Stimulated activated CD8-positive, alpha-beta memory T cell treated with anti-CD3 and anti-CD28 coated beads, Interleukin-2, amount 100 ng/mL, for 48 hours (primary cell): ENCODE measurements at regions not wholly inside any gene's neighbourhood (a gene's known extent, or its start where the extent isn't known, plus 50 kb on each side); places are given as distances from the start of the nearest gene placed in this dataset.

Source experiments
- DNase-seq, 2 donors: peaks; one replicate each; pipeline ENCODE4 v3.0.0-alpha.2; 2020; ENCODE audit warnings: low read depth in 2 of 2

- no peak for DNase-seq
These were observed 303.0 kb upstream of the LMCD1 start for GRCh38 chr3:8198605-8199004.

DNA sequence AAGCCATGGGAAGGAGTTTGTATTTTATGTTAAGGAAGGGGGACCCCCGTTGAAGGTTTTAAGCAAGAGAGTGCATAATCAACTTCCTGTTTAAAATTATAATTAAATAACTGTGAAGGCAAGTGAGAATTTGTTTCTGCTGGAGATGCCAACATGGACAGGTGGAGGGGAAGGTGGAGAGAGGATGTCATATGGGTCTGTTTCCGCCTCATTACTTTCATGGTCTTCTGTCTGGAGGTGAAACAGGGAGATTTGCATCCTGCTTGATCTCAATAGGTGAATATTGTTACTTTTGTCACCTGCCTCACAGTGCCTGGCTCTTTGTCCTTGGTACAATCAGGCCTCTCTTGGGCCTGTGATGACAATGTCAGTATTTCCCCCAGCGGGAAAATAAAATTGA is 300.6 kb upstream of the LMCD1 start:
- DNase-seq: no peak

DNA sequence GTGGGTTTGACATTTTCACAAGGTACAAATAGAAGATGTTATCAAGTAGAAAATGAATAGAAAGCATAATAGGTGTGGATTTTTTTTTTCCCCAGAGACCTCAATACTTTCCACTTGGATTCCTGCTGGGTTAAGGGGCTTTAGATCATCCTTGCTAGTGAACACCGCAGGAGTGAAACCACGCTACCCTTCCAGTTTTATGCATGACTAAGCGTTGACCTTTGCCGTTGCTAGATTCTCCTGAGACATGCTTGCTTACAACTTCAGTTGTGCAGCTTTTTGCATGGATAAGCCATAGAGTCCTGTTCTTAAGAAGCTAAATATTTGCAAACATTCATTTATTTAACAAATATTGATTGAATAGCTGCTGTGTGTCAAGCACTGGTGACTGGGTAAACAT is 299.7 kb upstream of the LMCD1 start:
- no peak for DNase-seq

DNA sequence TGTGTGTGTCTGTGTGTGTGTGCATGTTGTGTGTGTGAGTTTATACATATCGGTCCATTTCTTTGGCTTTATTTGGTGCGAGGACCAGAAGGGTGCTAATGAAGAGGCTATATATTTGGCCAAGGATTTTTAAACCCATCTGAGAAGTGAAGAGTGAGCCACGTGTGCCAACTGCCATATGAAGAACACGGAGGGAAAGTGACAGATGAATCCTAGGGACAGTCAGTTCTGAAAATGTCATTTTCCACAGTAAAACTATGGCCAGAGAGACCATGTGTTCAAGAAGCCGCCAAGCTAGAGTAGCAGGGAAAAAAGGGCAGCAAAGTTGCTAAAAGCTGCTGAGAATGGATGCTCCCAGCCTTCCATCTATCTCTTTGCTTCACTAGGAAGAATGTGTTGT is 297.3 kb upstream of the LMCD1 start:
- no peak for DNase-seq

DNA sequence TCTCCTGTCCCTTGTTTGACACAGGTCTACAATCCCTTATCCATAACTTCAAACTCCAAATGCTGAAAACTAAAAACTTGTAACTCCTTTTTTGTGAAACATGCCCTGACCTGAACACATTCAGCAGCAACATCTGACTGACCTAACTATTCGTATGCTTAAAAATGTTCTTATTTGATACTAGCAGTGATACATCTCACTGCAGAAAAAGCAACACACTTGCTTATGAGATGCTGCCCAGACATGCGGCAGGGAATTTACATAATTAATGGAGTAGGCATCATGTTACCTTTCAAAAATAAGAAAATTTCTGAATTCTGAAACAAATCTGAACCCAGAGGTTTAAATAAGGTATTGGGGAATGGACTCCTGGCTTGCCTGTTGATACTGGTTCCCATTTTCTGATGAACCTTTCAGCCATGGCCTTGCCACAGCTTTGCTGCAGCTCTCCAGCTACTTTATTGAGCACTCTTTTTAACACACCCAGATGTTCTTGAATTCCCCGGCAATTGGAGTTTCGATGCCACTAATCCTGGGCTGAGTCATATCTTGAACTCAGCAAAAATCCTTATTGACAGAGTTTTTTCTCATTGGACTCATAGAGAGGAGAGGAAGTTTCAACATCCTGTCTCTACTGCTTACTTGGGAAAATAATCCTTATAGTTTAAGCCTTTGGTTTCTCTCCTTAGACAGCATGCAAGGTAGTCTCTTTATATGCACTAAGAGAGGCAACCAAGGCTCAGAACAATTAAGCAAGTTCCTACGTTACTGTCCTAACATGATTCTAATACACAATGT is 296.6 kb upstream of the LMCD1 start:
- DNase-seq: no peak

- DNase-seq: no peak
These were observed 295.7 kb upstream of the LMCD1 start for GRCh38 chr3:8205881-8206280.

GRCh38 chr3:8206971-8207617 is 294.5 kb upstream of the LMCD1 start:
- DNase-seq: no peak

- no peak for DNase-seq
These were observed 290.7 kb upstream of the LMCD1 start for GRCh38 chr3:8210882-8211341.

DNA sequence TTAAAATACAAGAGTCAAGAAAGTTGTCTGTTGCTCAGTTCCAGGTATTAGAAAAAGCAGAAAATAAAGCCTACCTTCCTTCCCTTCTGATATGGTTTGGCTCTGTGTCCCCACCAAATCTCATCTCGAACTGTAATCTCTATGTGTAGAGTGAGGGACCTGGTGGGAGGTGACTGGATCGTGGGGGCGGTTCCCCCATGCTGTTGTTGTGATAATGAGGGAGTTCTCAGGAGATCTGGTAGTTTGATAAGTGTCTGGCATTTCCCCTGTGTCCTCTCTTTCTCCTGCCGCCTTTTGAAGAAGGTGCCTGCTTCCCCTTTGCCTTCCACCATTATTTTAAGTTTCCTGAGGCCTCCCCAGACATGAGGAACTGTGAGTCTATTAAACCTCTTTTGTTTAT is 288.8 kb upstream of the LMCD1 start:
- DNase-seq: no peak

DNA sequence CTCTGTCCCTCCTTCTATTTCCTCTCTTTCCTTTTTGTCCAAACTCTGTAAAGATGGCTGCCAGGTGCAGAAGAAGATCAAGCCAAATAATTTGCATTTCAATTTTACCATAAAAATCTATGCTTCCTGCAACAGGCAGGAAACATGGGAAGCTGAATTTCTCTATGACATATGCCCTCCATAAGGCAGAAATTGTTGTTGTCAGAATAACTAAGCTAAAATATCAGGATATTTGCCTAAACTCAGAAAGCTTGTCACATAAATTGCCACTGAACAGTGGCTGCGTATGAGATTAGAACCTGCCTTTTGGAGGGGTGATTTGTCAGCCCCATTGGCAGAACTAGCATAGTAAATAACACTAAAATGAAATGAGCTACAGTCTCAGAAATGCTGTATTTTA is 288.3 kb upstream of the LMCD1 start:
- no peak for DNase-seq

- DNase-seq: no peak
These were observed 285.8 kb upstream of the LMCD1 start for GRCh38 chr3:8215821-8216220.

DNA sequence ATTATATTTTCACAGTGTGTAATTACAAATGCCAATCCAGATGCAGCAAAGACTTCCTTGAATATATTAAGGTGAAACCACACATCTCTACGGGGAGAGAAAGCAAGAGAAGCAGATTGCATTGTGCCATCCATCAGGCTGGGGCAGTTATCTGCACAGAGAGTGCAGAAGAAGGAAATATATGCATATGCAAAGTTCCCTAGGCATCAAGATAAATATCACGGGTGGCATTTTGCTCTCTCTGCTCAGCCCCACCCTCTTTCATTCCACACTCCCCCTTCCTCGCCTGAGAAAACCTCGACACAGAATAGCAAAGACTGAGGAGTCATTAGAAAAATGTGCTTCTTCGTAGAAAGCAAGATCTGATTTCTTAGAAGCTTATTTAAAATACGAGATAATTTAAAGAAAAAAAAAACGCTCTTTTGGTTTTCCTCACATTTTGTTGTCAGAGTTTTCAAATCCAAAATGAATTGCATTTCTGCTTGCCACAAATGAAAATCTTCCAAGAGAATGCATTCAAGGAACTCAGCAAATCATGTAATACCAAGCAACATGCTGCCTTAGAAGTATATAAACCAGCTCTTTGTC is 283.2 kb upstream of the LMCD1 start:
- no peak for DNase-seq

- DNase-seq: no peak
These were observed 281.3 kb upstream of the LMCD1 start for GRCh38 chr3:8220291-8220690.

DNA sequence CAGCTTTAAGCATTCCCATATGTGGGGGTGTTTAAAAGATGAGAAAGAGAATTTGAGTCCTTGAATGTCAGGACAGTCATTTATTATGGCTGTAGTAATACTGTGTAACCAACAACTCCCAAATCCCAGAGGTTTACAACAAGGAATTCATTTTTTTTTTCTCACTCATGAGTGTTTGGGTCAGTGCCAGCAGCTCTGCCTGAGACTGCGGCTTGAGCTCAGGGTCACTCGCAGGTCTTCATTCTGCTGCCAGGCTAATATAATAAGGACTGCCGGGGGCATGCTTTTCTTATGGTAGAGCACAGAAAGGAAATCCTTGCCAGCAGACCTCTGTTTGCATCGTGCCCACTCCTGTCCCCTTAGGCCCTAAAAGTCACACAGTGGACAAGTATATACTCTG is 277.9 kb upstream of the LMCD1 start:
- no peak for DNase-seq

DNA sequence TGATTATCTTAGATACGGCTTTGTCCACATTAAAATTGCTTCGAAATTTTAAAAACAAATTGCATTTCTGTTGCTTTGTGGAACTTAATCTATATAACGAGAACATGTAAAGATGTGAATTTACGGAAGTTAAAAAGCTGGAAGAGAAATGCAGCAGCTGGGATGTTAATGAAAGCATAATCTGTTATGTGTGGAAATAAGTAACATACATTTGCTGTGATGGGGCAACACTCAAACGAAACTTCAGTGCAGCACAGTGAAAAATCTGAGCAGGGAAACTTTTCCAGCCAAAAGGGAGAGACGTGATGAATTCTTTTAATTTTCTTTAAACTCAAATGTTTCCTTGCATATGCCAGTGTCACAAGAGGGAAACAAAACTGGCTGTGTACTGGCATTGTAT is 276.7 kb upstream of the LMCD1 start:
- DNase-seq: no peak

DNA sequence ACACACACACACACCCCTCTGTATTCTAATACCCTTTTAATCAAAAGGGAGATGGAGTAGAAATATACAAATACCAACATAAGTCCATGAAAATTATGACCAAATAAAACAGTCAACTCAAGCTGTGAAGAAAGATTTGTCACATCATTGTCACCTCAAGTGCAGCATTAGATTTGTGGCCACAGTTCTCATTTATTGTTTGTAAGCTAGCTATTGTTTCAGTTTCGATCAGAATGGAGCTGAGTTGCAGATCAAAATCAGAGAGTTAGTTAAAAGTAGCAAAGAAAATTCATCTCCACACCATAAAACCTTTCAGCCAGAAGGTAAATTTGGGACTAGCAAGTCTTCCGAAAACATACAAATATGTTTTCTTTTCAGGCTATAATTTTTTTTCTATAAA is 267.7 kb upstream of the LMCD1 start:
- no peak for DNase-seq

GRCh38 chr3:8236264-8236663 is 265.4 kb upstream of the LMCD1 start:
- no peak for DNase-seq

- no peak for DNase-seq
These were observed 263.7 kb upstream of the LMCD1 start for GRCh38 chr3:8237893-8238292.

DNA sequence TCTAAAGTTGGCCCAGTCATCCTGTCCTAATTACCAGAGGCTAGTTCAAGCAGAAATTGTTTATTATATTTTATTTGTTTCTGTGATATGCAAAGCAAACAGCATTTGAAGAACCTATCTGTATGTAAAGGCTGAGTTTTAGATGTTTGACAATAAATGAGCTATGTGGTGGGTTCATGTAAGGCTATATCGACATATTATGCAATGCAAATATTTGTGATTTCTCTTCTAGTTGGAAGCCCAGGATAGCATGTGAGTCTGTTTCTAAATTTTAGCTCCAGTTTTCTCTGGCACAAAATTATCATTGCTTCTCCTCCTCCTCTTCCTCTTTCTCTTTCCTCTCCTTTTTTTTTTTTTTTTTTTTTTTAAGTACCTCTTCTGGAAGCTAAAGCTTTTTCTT is 263.2 kb upstream of the LMCD1 start:
- DNase-seq: no peak

GRCh38 chr3:8239095-8239494 is 262.5 kb upstream of the LMCD1 start:
- DNase-seq: no peak

DNA sequence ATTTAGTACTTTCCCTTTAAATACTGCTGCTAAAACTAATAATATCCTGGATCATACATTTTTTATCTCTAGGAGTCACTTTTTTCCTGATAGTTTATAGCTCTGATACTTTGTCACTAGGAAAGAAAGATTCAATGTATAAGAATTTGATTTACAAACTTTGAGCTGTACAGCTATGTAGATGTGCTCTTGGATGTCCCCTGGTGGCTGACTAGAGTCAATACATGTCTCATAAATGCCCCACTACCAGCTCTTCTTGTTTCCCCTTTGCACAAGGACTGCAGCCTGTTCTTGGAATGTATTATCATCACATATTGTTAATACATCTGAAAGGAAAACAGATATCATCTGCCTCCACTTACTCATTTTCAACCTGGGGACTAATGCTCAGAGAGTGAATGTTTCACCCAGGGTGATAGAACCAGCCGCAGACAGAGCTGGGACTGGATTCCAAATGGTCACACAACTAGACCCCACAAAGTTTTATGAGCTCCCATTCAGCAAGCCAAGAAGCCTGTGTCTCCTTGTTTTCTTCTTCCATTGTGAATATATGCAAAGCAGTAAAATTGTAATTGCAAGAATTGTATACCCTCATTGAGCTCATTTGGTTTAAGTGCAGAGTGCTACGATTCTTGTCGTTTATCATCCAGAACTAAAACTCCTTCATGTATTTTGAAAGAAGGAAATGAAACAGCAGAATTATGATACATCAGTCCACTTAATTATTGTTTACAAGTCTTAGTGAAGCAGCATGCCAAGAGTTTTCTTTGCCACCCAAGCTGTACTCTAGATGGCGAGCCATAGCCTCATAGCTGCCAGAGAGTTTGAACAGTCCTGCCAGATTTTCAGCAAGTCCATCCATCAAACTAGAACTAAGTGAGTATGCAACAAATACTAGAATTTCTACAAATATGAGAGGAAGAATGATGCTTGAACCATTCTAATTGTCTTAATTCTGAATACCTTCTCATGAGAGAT is 261.6 kb upstream of the LMCD1 start:
- peak in 1 of 2 donors; percentile 2 for DNase-seq

DNA sequence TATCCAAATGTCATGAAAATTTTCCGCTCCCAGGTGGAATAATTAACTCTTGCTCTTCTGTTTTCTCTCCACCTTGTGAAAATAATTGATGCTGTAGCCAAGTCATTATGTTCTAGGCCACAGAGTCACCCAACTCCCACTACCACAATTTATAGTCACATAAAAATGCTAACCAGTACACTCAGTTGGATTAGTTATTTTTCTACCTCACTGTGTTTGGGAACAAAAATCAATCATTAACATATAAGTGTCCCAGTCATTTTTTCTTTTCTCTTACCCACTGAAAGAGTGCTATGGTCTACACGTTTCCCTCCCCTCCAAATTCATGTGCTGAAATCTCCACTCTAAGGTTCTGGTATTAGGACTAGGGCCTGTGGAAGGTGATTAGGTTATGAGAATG is 255.6 kb upstream of the LMCD1 start:
- no peak for DNase-seq
